ENCODE measurements at regions not wholly inside any gene's neighbourhood (a gene's known extent, or its start where the extent isn't known, plus 50 kb on each side); places are given as distances from the start of the nearest gene placed in this dataset.

- no peak for TF ChIP-seq CTCF (IDR thresholded peaks at IDR 0.05)
- no peak for TF ChIP-seq POLR2A (IDR thresholded peaks at IDR 0.05)
Measured at GRCh38 chr12:66048835-66049537, 81.6 kb downstream of the LLPH start.
